ENCODE measurements at regions not wholly inside any gene's neighbourhood (a gene's known extent, or its start where the extent isn't known, plus 50 kb on each side); places are given as distances from the start of the nearest gene placed in this dataset.

GRCh38 chr9:115411993-115412452, 294.1 kb upstream of the TNC start:
- Histone ChIP-seq H3K9me3 (ENCODE audit: control insufficient read depth, insufficient read depth, low read length) (no peaks in the 10 kb centered on the region), H3K27ac (ENCODE audit: low read depth, low read length) (peak overlapping the region; percentile 52), H3K27me3 (ENCODE audit: control insufficient read depth, insufficient read depth, low read length) (no peaks in the 10 kb centered on the region), H3K4me3 (ENCODE audit: low read depth, low read length) (no peak overlapping the region)
- ChIA-PET POLR2A (no interaction called here), CTCF (no interaction called here)
- no peak for TF ChIP-seq CTCF (IDR thresholded peaks at IDR 0.05; ENCODE audit: low read depth, low read length)
- peak; percentile 49 for DNase-seq (ENCODE audit: low read depth, low spot score)

DNA sequence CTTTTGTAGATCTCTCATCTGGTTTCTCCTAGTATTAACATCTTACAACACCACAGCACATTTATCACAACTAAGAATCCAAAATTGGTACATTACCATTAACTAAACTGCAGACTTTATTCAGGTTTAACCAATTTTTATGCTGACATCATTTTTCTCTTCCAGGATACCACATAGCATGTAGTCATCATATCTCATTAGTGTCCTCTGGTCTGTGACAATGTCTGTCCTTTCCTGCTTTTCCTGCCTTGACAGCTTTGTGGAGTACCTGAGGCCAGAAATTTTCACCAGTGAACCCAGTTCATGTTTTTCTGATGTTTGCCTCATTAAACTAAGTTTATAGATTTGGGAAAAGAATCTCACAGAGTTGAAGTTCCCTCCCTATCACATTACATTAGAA, 294.7 kb upstream of the TNC start:
- POLR2A ChIA-PET, result no interaction called here
- H3K9me3 ChIP-seq (ENCODE audit: control insufficient read depth, insufficient read depth, low read length), result no peaks in the 10 kb centered on the region
- no peak overlapping the region for H3K4me3 ChIP-seq (ENCODE audit: low read depth, low read length)
- DNase-seq (ENCODE audit: low read depth, low spot score), result no peak
- no peaks in the 10 kb centered on the region for H3K27me3 ChIP-seq (ENCODE audit: control insufficient read depth, insufficient read depth, low read length)
- TF ChIP-seq CTCF (IDR thresholded peaks at IDR 0.05; ENCODE audit: low read depth, low read length), result no peak
- no peak overlapping the region for H3K27ac ChIP-seq (ENCODE audit: low read depth, low read length)
- CTCF ChIA-PET, result no interaction called here

- H3K27ac ChIP-seq (ENCODE audit: low read depth, low read length), result no peak overlapping the region
- POLR2A ChIA-PET, result no interaction called here
- H3K27me3 ChIP-seq (ENCODE audit: control insufficient read depth, insufficient read depth, low read length), result no peaks in the 10 kb centered on the region
- H3K4me3 ChIP-seq (ENCODE audit: low read depth, low read length), result no peak overlapping the region
- TF ChIP-seq CTCF (IDR thresholded peaks at IDR 0.05; ENCODE audit: low read depth, low read length), result no peak
- DNase-seq (ENCODE audit: low read depth, low spot score), result no peak
- CTCF ChIA-PET, result interaction anchor here (0.7 kb wide), 1 partner anchor 126 kb away, joined by 5 read pairs; no protein-coding TSS in a partner anchor
- H3K9me3 ChIP-seq (ENCODE audit: control insufficient read depth, insufficient read depth, low read length), result no peaks in the 10 kb centered on the region
Observed at GRCh38 chr9:115413304-115413703, 295.3 kb upstream of the TNC start.

DNA sequence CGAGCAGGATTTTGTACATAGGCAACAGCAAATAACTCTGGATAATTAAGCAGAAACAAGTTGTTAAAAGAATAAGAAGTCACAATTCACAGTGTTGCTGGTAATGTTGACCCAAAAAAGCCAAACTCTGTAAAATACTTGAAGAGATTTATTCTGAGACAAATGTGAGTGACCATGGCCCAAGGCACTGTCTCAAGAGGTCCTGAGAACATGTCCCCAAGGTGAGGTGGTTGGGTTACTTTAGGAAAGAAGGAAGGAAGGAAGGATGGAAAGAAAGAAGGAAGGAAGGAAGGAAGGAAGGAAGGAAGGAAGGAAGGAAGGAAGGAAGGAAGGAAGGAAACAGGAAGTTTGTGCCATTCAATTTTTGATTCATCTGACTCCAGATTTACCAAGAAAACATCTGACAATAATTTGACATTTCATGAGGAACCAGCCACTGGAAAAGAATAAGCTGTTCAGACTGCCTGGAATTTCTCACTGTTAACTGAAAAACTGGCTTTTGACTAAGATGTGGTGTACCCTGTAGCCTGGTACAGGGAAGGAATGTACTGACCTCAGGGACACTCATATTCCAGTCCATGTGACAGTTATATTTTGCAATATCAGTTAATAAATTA, 295.9 kb upstream of the TNC start:
- Histone ChIP-seq H3K4me3 (ENCODE audit: low read depth, low read length) (no peak overlapping the region), H3K9me3 (ENCODE audit: control insufficient read depth, insufficient read depth, low read length) (no peaks in the 10 kb centered on the region), H3K27ac (ENCODE audit: low read depth, low read length) (no peak overlapping the region), H3K27me3 (ENCODE audit: control insufficient read depth, insufficient read depth, low read length) (no peaks in the 10 kb centered on the region)
- TF ChIP-seq CTCF (IDR thresholded peaks at IDR 0.05; ENCODE audit: low read depth, low read length), result no peak
- ChIA-PET POLR2A (no interaction called here), CTCF (interaction anchor here (0.7 kb wide), 2 partner anchors 34 to 125 kb away, joined by 3 to 5 read pairs; no protein-coding TSS in a partner anchor)
- no peak for DNase-seq (ENCODE audit: low read depth, low spot score)

DNA sequence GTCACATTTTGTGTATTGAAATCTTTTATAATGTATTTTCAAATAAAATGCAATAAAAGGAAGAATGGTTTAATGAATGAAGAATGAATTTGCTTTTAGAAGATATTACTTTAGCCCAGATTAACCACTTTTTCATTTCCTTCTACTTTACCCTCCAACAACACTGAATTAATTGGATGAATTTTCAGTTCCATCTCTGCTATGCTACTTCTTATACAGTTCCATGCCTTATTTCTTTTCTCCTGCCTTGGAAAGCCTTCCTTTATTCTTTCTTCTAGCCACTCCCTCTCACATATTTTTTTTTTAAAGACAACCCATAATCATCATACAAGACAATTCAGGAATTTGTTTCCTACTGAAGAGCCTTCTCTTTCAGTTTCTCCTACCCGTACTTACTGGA, 296.6 kb upstream of the TNC start:
- Histone ChIP-seq H3K9me3 (ENCODE audit: control insufficient read depth, insufficient read depth, low read length) (no peaks in the 10 kb centered on the region), H3K4me3 (ENCODE audit: low read depth, low read length) (no peak overlapping the region), H3K27ac (ENCODE audit: low read depth, low read length) (no peak overlapping the region), H3K27me3 (ENCODE audit: control insufficient read depth, insufficient read depth, low read length) (no peaks in the 10 kb centered on the region)
- no peak for TF ChIP-seq CTCF (IDR thresholded peaks at IDR 0.05; ENCODE audit: low read depth, low read length)
- DNase-seq (ENCODE audit: low read depth, low spot score), result no peak
- ChIA-PET POLR2A (no interaction called here), CTCF (interaction anchor here (0.7 kb wide), 1 partner anchor 33 kb away, joined by 3 read pairs; no protein-coding TSS in a partner anchor)
